ENCODE measurements at regions not wholly inside any gene's neighbourhood (a gene's known extent, or its start where the extent isn't known, plus 50 kb on each side); places are given as distances from the start of the nearest gene placed in this dataset.
"Not testable (repeated sequence)": the region's sequence is repeated elsewhere in the genome, so short reads cannot be mapped to it uniquely, and the experiment has no call there.

GRCh38 chr9:90189306-90189705 is 453.3 kb downstream of the DIRAS2 start:
- DNase-seq, result no peak

GRCh38 chr9:90192465-90192864 is 450.2 kb downstream of the DIRAS2 start:
- DNase-seq, result peak; percentile 3 to 75 (median 56)

GRCh38 chr9:90198956-90199355 is 443.7 kb downstream of the DIRAS2 start:
- DNase-seq, result no peak

GRCh38 chr9:90201766-90202165 is 440.9 kb downstream of the DIRAS2 start:
- no peak for DNase-seq

- DNase-seq, result no peak
Measured at GRCh38 chr9:90204128-90204831, 438.3 kb downstream of the DIRAS2 start.

GRCh38 chr9:90213045-90213444 is 429.6 kb downstream of the DIRAS2 start:
- DNase-seq, result not testable (repeated sequence)

GRCh38 chr9:90219548-90220118 is 423.0 kb downstream of the DIRAS2 start:
- DNase-seq, result peak in 4 of 6 experiments; percentile 1 to 28 (median 18)

- not testable (repeated sequence) for DNase-seq
Measured at GRCh38 chr9:90221899-90222298, 420.7 kb downstream of the DIRAS2 start.

- DNase-seq, result peak; percentile 23 to 56 (median 44)
Measured at GRCh38 chr9:90226839-90227338, 415.7 kb downstream of the DIRAS2 start.

GRCh38 chr9:90233081-90233480 is 409.5 kb downstream of the DIRAS2 start:
- DNase-seq, result not testable (repeated sequence)

- DNase-seq, result no peak
Measured at GRCh38 chr9:90240541-90240940, 402.1 kb downstream of the DIRAS2 start.

GRCh38 chr9:90245661-90246060 is 397.0 kb downstream of the DIRAS2 start:
- DNase-seq, result no peak

GRCh38 chr9:90249094-90249493 is 393.5 kb downstream of the DIRAS2 start:
- DNase-seq, result no peak

GRCh38 chr9:90251316-90251715 is 391.3 kb downstream of the DIRAS2 start:
- no peak for DNase-seq

GRCh38 chr9:90256345-90256744 is 386.3 kb downstream of the DIRAS2 start:
- DNase-seq, result no peak

- DNase-seq, result no peak
Measured at GRCh38 chr9:90259311-90260246, 383.0 kb downstream of the DIRAS2 start.

- DNase-seq, result no peak
Measured at GRCh38 chr9:90261698-90262097, 380.9 kb downstream of the DIRAS2 start.

- DNase-seq, result no peak
Measured at GRCh38 chr9:90268613-90269012, 374.0 kb downstream of the DIRAS2 start.

- DNase-seq, result no peak
Measured at GRCh38 chr9:90271707-90272106, 370.9 kb downstream of the DIRAS2 start.

GRCh38 chr9:90274725-90275124 is 367.9 kb downstream of the DIRAS2 start:
- no peak for DNase-seq

- DNase-seq, result no peak
Measured at GRCh38 chr9:90285946-90286345, 356.7 kb downstream of the DIRAS2 start.

GRCh38 chr9:90287567-90288274 is 354.9 kb downstream of the DIRAS2 start:
- DNase-seq, result no peak

- DNase-seq, result no peak
Measured at GRCh38 chr9:90288275-90288639, 354.4 kb downstream of the DIRAS2 start.

Measured in stimulated activated naive CD4-positive, alpha-beta T cell (primary cell).